HepG2 (cell line): ENCODE measurements at regions not wholly inside any gene's neighbourhood (a gene's known extent, or its start where the extent isn't known, plus 50 kb on each side); places are given as distances from the start of the nearest gene placed in this dataset.

Source experiments
- ATAC-seq: fragments of 200-7000 bp; cut with Tn5 transposase; 3 replicates; pipeline ENCODE4 v1.9.1; 2020; ENCODE audit warnings: mild to moderate bottlenecking, moderate library complexity
- BruUV-seq: library from RNA; stranded (reverse); fragments of 400-500 nt; replicated peaks from 2 replicates; lab custom pipeline; 2021; lab: Mats Ljungman, UMichigan
- CTCF ChIA-PET: fragments of 300-600 bp; formaldehyde crosslinking; extraction: SDS; loops from one replicate; lab custom pipeline; 2021; ENCODE audit warnings: low total read pairs, inconsistent platforms, low intra/inter-chr PET ratio; lab: Yijun Ruan, JAX
- POLR2A ChIA-PET: fragments of 350-600 bp; sonication (Branson Sonifier 250); formaldehyde crosslinking; loops from one replicate; lab custom pipeline; 2020; ENCODE audit warnings: antibody characterized with exemption, inconsistent platforms; lab: Yijun Ruan, JAX
- DNase-seq: peaks from one replicate; pipeline ENCODE4 v3.0.0-alpha.2; 2015; ENCODE audit warnings: low spot score
- FAIRE-seq: peaks from 3 replicates; lab custom pipeline; 2011; peaks lifted over from hg19 to GRCh38; lab: Jason Lieb, UNC
- H2AFZ ChIP-seq: one replicate; pipeline ENCODE4 v1.6.1; 2011; ENCODE audit warnings: low read length, inconsistent platforms
- H3K27ac ChIP-seq: fragments of 300-600 bp; 3 replicates; pipeline ENCODE4 v1.8.0; 2011; ENCODE audit warnings: mixed run types, mild to moderate bottlenecking, mixed read lengths, low read length, inconsistent platforms; ENCODE audit not compliant: insufficient read depth; ENCODE audit errors: extremely low read length
- H3K27me3 ChIP-seq, 2 experiments: fragments of 200-600 bp in 1 of 2; 2 replicates in 1 of 2; 3 replicates in 1 of 2; pipeline versions ENCODE4 v1.6.0 to v1.8.0; 2011; ENCODE audit warnings: low read length in 2 of 2, mild to moderate bottlenecking in 2 of 2, moderate library complexity in 2 of 2, inconsistent platforms in 1 of 2; ENCODE audit not compliant: insufficient read depth in 2 of 2, control insufficient read depth in 1 of 2
- H3K36me3 ChIP-seq, 2 experiments: fragments of 200-600 bp in 1 of 2; replicated peaks in 1 of 2; 2 replicates in 1 of 2; 3 replicates in 1 of 2; pipeline versions ENCODE4 v1.5.1 to v1.8.0; 2011; ENCODE audit warnings: low read length in 2 of 2, inconsistent platforms in 1 of 2; ENCODE audit not compliant: insufficient read depth in 2 of 2, control insufficient read depth in 1 of 2
- H3K4me1 ChIP-seq: 2 replicates; pipeline ENCODE4 v1.5.1; 2012; ENCODE audit warnings: low read length, inconsistent platforms; ENCODE audit not compliant: insufficient read depth
- H3K4me2 ChIP-seq: 2 replicates; pipeline ENCODE4 v1.6.0; 2011; ENCODE audit warnings: low read depth, low read length, inconsistent platforms
- H3K4me3 ChIP-seq, 3 experiments: fragments of 200-600 bp in 1 of 3; sonication (generic), shearing (Covaris generic) in 1 of 3; replicated peaks in 1 of 3; 2 replicates each; pipeline ENCODE4 v1.5.1; 2011 to 2016; ENCODE audit warnings: low read length in 3 of 3, inconsistent platforms in 2 of 3, low read depth in 2 of 3, mild to moderate bottlenecking in 2 of 3, control low read depth in 1 of 3, mixed read lengths in 1 of 3; ENCODE audit not compliant: insufficient read depth in 1 of 3
- H3K79me2 ChIP-seq: one replicate; pipeline ENCODE4 v1.6.1; 2011; ENCODE audit warnings: low read length, inconsistent platforms; ENCODE audit not compliant: insufficient read depth
- H3K9ac ChIP-seq: 2 replicates; pipeline ENCODE4 v1.6.0; 2011; ENCODE audit warnings: mild to moderate bottlenecking, low read depth, low read length, inconsistent platforms; ENCODE audit not compliant: insufficient read depth
- H3K9me3 ChIP-seq: 2 replicates; pipeline ENCODE4 v1.5.1; 2012; ENCODE audit warnings: mild to moderate bottlenecking, low read length
- H4K20me1 ChIP-seq: 2 replicates; pipeline ENCODE4 v1.6.0; 2011; ENCODE audit warnings: inconsistent platforms, mild to moderate bottlenecking, low read length, moderate library complexity; ENCODE audit not compliant: insufficient read depth
- ARID4A ChIP-seq: sonication (generic); formaldehyde crosslinking; IDR thresholded peaks from 2 replicates; pipeline ENCODE4 v1.5.0; 2020; ENCODE audit warnings: mild to moderate bottlenecking, missing genetic modification reagents, borderline replicate concordance
- ATRX ChIP-seq: sonication (generic); formaldehyde crosslinking; IDR thresholded peaks from 2 replicates; pipeline ENCODE4 v1.4.0; 2020; ENCODE audit warnings: missing genetic modification reagents, borderline replicate concordance
- CCDC6 ChIP-seq: sonication (generic); formaldehyde crosslinking; IDR thresholded peaks from 2 replicates; pipeline ENCODE4 v1.8.1; 2022; ENCODE audit warnings: mild to moderate bottlenecking, missing genetic modification reagents, moderate library complexity
- CREM ChIP-seq, 2 experiments: sonication (generic) in 1 of 2; formaldehyde crosslinking in 1 of 2; IDR thresholded peaks; 2 replicates each; pipeline versions ENCODE4 v1.4.0 to v1.6.1; 2016 to 2020; ENCODE audit warnings: antibody characterized with exemption in 1 of 2, mild to moderate bottlenecking in 1 of 2, missing genetic modification reagents in 1 of 2
- IKZF4 ChIP-seq: sonication (generic); formaldehyde crosslinking; IDR thresholded peaks from 2 replicates; pipeline ENCODE4 v1.5.1; 2020; ENCODE audit warnings: borderline replicate concordance, mild to moderate bottlenecking, low read depth, missing genetic modification reagents; ENCODE audit errors: not compliant biosample characterization
- MYPOP ChIP-seq: sonication (generic); formaldehyde crosslinking; IDR thresholded peaks from 2 replicates; pipeline ENCODE4 v1.8.1; 2023; ENCODE audit warnings: mild to moderate bottlenecking, moderate library complexity, missing genetic modification reagents
- NPAS2 ChIP-seq: sonication (generic); formaldehyde crosslinking; IDR thresholded peaks from 2 replicates; pipeline ENCODE4 v1.8.0; 2022; ENCODE audit warnings: mild to moderate bottlenecking, missing genetic modification reagents, borderline replicate concordance
- PLRG1 ChIP-seq: fragments of 450-650 bp; conservative IDR thresholded peaks from 2 replicates; pipeline ENCODE4 v1.6.1; 2016
- POLR2AphosphoS5 ChIP-seq: IDR thresholded peaks from 2 replicates; pipeline ENCODE4 v1.6.1; 2012; ENCODE audit warnings: low read depth, low read length
- SAP130 ChIP-seq: IDR thresholded peaks from 2 replicates; pipeline ENCODE4 v1.6.1; 2016; ENCODE audit warnings: low read depth
- THYN1 ChIP-seq: sonication (generic); formaldehyde crosslinking; IDR thresholded peaks from 2 replicates; pipeline ENCODE4 v1.8.1; 2023; ENCODE audit warnings: low read depth, mild to moderate bottlenecking, moderate library complexity, missing genetic modification reagents, borderline replicate concordance
- ZBTB43 ChIP-seq: sonication (generic); formaldehyde crosslinking; conservative IDR thresholded peaks from 2 replicates; pipeline ENCODE4 v1.4.0; 2020; ENCODE audit warnings: missing genetic modification reagents
- ZBTB7A ChIP-seq: sonication (generic); formaldehyde crosslinking; IDR thresholded peaks from 2 replicates; pipeline ENCODE4 v1.8.0; 2022; ENCODE audit warnings: mild to moderate bottlenecking, missing genetic modification reagents
- ZNF160 ChIP-seq: sonication (generic); formaldehyde crosslinking; IDR thresholded peaks from 2 replicates; pipeline ENCODE4 v1.8.0; 2022; ENCODE audit warnings: mild to moderate bottlenecking, inconsistent platforms, missing genetic modification reagents
- ZNF180 ChIP-seq: sonication (generic); formaldehyde crosslinking; IDR thresholded peaks from 2 replicates; pipeline ENCODE4 v1.4.0; 2020; ENCODE audit warnings: low read depth, missing genetic modification reagents, borderline replicate concordance
- ZNF275 ChIP-seq: sonication (generic); formaldehyde crosslinking; IDR thresholded peaks from 2 replicates; pipeline ENCODE4 v1.8.0; 2022; ENCODE audit warnings: missing genetic modification reagents, mild to moderate bottlenecking, inconsistent platforms, borderline replicate concordance
- ZNF660 ChIP-seq: sonication (generic); formaldehyde crosslinking; IDR thresholded peaks from 2 replicates; pipeline ENCODE4 v1.5.1; 2020; ENCODE audit warnings: mild to moderate bottlenecking, low read depth, missing genetic modification reagents, borderline replicate concordance
- WGBS: methylation state at CpG from one replicate; pipeline ENCODE4 v1.1.6; 2017; ENCODE audit warnings: low lambda C conversion rate; 5-methylcytosine and 5-hydroxymethylcytosine counted together
- in situ Hi-C: cut with HindIII; loops from 2 replicates; pipeline ENCODE4 v1.10.0; 2017; ENCODE audit warnings: low pct_unique_long_range_greater_than_20kb; ENCODE audit not compliant: extremely low pct_ligation_motif_present
- intact Hi-C: fragments of 100-400 bp; cut with micrococcal nuclease; formaldehyde crosslinking; loops from one replicate; pipeline ENCODE4 v1.10.0; 2022; ENCODE audit not compliant: unreplicated experiment

GRCh38 chr13:30560212-30560611 is 57.5 kb upstream of the USPL1 start (continued):
- TF ChIP-seq ARID4A (CRISPR knock-in tag), result no peak
- TF ChIP-seq ZNF660, result no peak
- TF ChIP-seq MYPOP, result no peak
- TF ChIP-seq ZBTB7A (CRISPR knock-in tag), result no peak
- TF ChIP-seq ATRX, result no peak
- no peak for TF ChIP-seq CCDC6 (CRISPR knock-in tag)
- no peak for TF ChIP-seq POLR2AphosphoS5
- TF ChIP-seq, all 625 proteins: peak for 0

- H4K20me1 ChIP-seq, result no peaks in the 10 kb centered on the region
- in situ Hi-C loops (no loop called here), intact Hi-C loops (no loop called here)
- no peak overlapping the region for H3K9ac ChIP-seq
- no peaks in the 10 kb centered on the region for H3K36me3 ChIP-seq
- H3K9me3 ChIP-seq, result no peaks in the 10 kb centered on the region
- no peak overlapping the region for H3K4me3 ChIP-seq
- ChIA-PET POLR2A (no interaction called here), CTCF (no interaction called here)
- no peak for FAIRE-seq
- H2AFZ ChIP-seq, result no peak overlapping the region
- no peak overlapping the region for H3K4me2 ChIP-seq
- no peak for DNase-seq
- no peaks in the 10 kb centered on the region for H3K79me2 ChIP-seq
- no peaks in the 10 kb centered on the region; a peak in 1 of 5 replicates for H3K27me3 ChIP-seq
- ATAC-seq, result no peak
- H3K27ac ChIP-seq, result no peak overlapping the region
- H3K4me1 ChIP-seq, result no peaks in the 10 kb centered on the region
- WGBS, result 27% methylated on average over 4 of the region's 4 CpGs
- no TSS peak for BruUV-seq
- TF ChIP-seq PLRG1 (no peak), ZBTB43 (CRISPR knock-in tag) (no peak), ZNF275 (no peak), IKZF4 (CRISPR knock-in tag) (no peak), CREM (IDR thresholded peaks at IDR 0.05) (no peak), CREM (CRISPR knock-in tag; IDR thresholded peaks at IDR 0.05) (no peak), ZNF160 (CRISPR knock-in tag) (no peak), THYN1 (no peak), ZNF180 (CRISPR knock-in tag) (no peak), NPAS2 (no peak), SAP130 (CRISPR knock-in tag) (no peak)
These were observed 56.2 kb upstream of the USPL1 start for GRCh38 chr13:30561511-30561910.
